NCI-H774 (cell line): ENCODE measurements at regions not wholly inside any gene's neighbourhood (a gene's known extent, or its start where the extent isn't known, plus 50 kb on each side); places are given as distances from the start of the nearest gene placed in this dataset.

Experiments used
- DNase-seq: peaks from one replicate; lab custom pipeline; 2025; lab: John Stamatoyannopoulos, UW

GRCh38 chr12:107472308-107472707 lies 213.3 kb upstream of the PWP1 start:
- DNase-seq, result no peak

GRCh38 chr12:107474099-107474498 lies 211.5 kb upstream of the PWP1 start:
- no peak for DNase-seq

- no peak for DNase-seq
Observed at GRCh38 chr12:107474639-107475539, 210.7 kb upstream of the PWP1 start.

GRCh38 chr12:107475900-107476299 lies 209.7 kb upstream of the PWP1 start:
- DNase-seq, result no peak

- DNase-seq, result no peak
Observed at GRCh38 chr12:107477018-107477417, 208.6 kb upstream of the PWP1 start.

- DNase-seq, result no peak
Observed at GRCh38 chr12:107477947-107478610, 207.5 kb upstream of the PWP1 start.

GRCh38 chr12:107478881-107479280 lies 206.7 kb upstream of the PWP1 start:
- no peak for DNase-seq

GRCh38 chr12:107480836-107481608 lies 204.6 kb upstream of the PWP1 start:
- no peak for DNase-seq

GRCh38 chr12:107484230-107484629 lies 201.4 kb upstream of the PWP1 start:
- DNase-seq, result no peak

GRCh38 chr12:107484941-107485340 lies 200.7 kb upstream of the PWP1 start:
- DNase-seq, result no peak

GRCh38 chr12:107485731-107486130 lies 199.9 kb upstream of the PWP1 start:
- DNase-seq, result no peak

GRCh38 chr12:107486140-107486892 lies 199.3 kb upstream of the PWP1 start:
- DNase-seq, result peak; percentile 13

- no peak for DNase-seq
Observed at GRCh38 chr12:107487011-107487680, 198.5 kb upstream of the PWP1 start.

- no peak for DNase-seq
Observed at GRCh38 chr12:107488666-107489065, 196.9 kb upstream of the PWP1 start.

- no peak for DNase-seq
Observed at GRCh38 chr12:107490010-107490409, 195.6 kb upstream of the PWP1 start.

GRCh38 chr12:107491856-107492255 lies 193.7 kb upstream of the PWP1 start:
- DNase-seq, result no peak

GRCh38 chr12:107492393-107493134 lies 193.0 kb upstream of the PWP1 start:
- DNase-seq, result no peak

GRCh38 chr12:107493135-107493494 lies 192.5 kb upstream of the PWP1 start:
- no peak for DNase-seq

- no peak for DNase-seq
Observed at GRCh38 chr12:107493666-107494065, 191.9 kb upstream of the PWP1 start.

- no peak for DNase-seq
Observed at GRCh38 chr12:107494331-107494730, 191.3 kb upstream of the PWP1 start.

GRCh38 chr12:107495604-107496003 lies 190.0 kb upstream of the PWP1 start:
- no peak for DNase-seq
